ENCODE measurements at regions not wholly inside any gene's neighbourhood (a gene's known extent, or its start where the extent isn't known, plus 50 kb on each side); places are given as distances from the start of the nearest gene placed in this dataset.
A peak's percentile ranks its signal among the peaks of the same experiment; 100 is the strongest.
"Not testable (repeated sequence)": the region's sequence is repeated elsewhere in the genome, so short reads cannot be mapped to it uniquely, and the experiment has no call there.

GRCh38 chr6:113067612-113068275 lies 720.6 kb downstream of the RFPL4B start:
- DNase-seq (ENCODE audit: low read depth in 2 of 3, low spot score in 2 of 3), result no peak

GRCh38 chr6:113068570-113068969 lies 721.4 kb downstream of the RFPL4B start:
- no peak for DNase-seq (ENCODE audit: low read depth in 2 of 3, low spot score in 2 of 3)

GRCh38 chr6:113070681-113071080 lies 723.6 kb downstream of the RFPL4B start:
- not testable (repeated sequence) for DNase-seq (ENCODE audit: low read depth in 2 of 3, low spot score in 2 of 3)

DNA sequence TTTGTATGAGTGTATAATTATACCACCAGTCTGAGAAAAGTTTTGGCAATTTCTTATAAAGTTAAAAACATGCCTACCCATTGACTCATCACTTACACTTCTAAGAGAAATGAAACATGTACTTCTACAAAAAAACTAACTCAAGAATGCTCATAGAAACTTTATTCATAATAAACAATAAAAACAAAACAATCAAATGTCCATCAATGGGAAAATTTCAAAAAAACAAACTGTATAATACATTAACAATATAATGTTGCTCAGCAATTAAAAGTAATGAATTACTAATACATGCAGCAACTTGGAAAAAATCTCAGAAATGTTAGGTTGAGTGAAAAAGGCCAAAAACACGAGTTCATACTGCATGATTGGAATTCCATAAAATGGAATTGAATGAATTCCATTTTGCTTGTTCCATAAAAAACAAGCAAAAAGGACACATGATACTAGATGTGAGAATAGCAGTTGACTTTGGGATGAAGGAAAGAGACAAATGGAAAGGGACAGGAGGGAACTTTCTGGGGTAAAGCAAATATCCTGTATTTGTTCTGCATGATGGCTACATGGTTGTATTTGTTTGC lies 726.6 kb downstream of the RFPL4B start:
- DNase-seq (ENCODE audit: low read depth in 2 of 3, low spot score in 2 of 3), result no peak

- no peak for DNase-seq (ENCODE audit: low read depth in 2 of 3, low spot score in 2 of 3)
Observed at GRCh38 chr6:113076116-113076515, 729.0 kb downstream of the RFPL4B start.

DNA sequence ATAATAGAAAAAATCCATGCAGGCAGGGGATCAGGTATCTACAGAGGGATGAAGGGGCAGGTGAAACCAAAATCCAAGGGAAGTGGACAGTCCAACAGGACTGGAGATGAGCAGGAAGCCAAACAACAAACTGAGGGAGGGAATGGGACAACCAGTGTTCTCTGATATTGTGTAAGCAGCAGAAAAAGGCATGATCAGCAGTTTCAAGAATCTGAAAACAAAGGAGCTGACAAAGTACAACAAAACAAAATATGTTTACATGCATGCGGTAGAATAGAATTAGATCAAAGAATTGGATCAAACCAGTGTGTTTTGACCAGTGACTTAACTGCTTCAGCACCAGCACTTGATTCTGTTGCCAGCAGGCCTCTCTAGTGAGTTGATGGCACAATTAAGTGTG lies 729.7 kb downstream of the RFPL4B start:
- no peak for DNase-seq (ENCODE audit: low read depth in 2 of 3, low spot score in 2 of 3)

- DNase-seq (ENCODE audit: low read depth in 2 of 3, low spot score in 2 of 3), result no peak
Observed at GRCh38 chr6:113077794-113078193, 730.7 kb downstream of the RFPL4B start.

- no peak for DNase-seq (ENCODE audit: low read depth in 2 of 3, low spot score in 2 of 3)
Observed at GRCh38 chr6:113078791-113079190, 731.7 kb downstream of the RFPL4B start.

- DNase-seq (ENCODE audit: low read depth in 2 of 3, low spot score in 2 of 3), result no peak
Observed at GRCh38 chr6:113082745-113083144, 735.6 kb downstream of the RFPL4B start.

GRCh38 chr6:113083947-113084346 lies 736.8 kb downstream of the RFPL4B start:
- DNase-seq (ENCODE audit: low read depth in 2 of 3, low spot score in 2 of 3), result no peak

DNA sequence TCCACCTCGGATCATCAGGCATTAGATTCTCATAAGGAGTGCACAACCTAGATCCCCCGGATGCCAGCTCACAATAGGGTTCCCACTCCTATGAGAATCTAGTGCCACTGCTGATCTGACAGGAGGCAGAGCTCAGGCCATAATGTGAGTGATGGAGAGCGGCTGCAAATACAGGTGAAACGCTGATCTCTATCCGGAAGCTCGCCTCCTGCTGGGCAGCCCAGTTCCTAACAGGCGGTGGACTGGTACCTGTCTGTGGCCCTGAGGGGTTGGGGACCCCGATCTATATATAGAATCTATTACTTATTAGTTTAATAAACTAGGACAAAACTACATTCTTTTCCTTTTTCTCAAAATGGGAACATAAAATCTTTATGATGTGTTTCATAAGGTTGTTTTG lies 741.9 kb downstream of the RFPL4B start:
- no peak for DNase-seq (ENCODE audit: low read depth in 2 of 3, low spot score in 2 of 3)

GRCh38 chr6:113092795-113093194 lies 745.7 kb downstream of the RFPL4B start:
- DNase-seq (ENCODE audit: low read depth in 2 of 3, low spot score in 2 of 3), result no peak

GRCh38 chr6:113094779-113095178 lies 747.6 kb downstream of the RFPL4B start:
- no peak for DNase-seq (ENCODE audit: low read depth in 2 of 3, low spot score in 2 of 3)

GRCh38 chr6:113095841-113096240 lies 748.7 kb downstream of the RFPL4B start:
- DNase-seq (ENCODE audit: low read depth in 2 of 3, low spot score in 2 of 3), result no peak

GRCh38 chr6:113102761-113103160 lies 754.4 kb upstream of the MARCKS start:
- DNase-seq (ENCODE audit: low read depth in 2 of 3, low spot score in 2 of 3), result no peak

DNA sequence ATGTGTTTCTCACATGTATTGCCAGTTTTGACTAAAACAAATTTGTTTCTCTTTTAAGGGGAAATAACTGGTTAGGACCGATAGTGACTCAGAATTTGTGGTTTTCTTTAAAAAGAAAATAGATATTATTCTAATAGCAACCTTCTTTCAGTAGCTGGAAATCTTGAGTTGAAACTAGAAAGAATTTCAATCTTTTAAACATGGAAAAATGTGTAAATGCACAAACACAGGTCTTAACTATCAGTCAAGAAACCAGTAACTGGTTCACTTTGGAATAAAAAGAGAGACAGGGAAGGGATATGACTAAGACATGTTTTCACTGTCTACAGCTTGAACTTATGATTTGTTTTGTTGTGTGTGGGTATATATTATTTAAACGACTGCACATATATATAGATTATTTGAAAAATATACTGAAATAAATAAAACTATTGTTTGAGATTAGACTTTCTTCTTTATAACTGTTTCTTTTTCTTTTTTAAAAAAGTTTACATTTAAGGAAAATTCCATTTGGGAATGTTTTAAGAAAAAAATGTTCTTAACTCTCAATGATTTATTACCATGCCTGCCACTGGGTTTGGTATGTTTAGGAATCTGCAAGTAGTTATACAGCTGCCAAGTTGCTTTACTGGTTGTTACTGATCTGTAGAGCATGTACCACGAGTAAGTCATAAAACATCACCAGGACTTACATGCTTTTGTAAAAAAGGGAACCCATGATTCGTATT lies 753.3 kb upstream of the MARCKS start:
- peak in 2 of 3 donors; percentile 33 to 55 for DNase-seq (ENCODE audit: low read depth in 2 of 3, low spot score in 2 of 3)

DNA sequence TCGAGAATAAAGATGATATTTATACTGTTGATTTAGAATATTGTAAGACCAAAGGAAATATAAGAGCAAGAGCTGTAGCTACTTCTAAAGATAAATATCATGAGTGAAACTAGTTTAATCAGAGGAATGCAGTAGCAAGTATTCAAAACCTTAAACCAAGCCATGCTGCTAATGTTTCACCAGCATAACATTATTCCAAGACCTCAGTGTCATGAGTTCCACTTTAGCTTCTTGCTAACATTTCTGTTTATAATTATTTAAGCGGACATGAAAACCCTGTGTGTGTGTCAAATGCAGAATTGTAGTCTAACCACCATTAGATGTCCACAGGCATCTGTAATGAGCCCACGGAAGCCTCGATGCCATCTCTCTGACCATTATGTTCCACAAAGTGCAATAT lies 752.6 kb upstream of the MARCKS start:
- no peak for DNase-seq (ENCODE audit: low read depth in 2 of 3, low spot score in 2 of 3)

DNA sequence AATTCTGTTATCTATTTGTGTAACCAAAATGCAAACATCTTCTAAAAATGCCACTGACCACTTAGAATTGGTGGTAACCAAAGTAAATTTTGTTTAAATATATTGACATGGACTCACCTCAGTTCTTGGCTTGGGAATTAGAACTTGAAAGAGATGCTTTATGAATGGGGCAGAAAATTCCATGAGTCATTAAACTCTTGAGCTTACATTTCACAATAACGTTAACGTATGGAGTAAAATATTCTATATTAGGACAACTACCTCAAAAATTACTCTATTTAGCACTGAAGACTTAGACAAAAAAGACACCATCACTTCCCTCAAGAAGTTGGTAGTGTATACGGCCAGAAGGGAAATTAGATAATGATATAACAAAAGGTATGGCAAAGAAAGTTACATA lies 752.2 kb upstream of the MARCKS start:
- DNase-seq (ENCODE audit: low read depth in 2 of 3, low spot score in 2 of 3), result no peak

DNA sequence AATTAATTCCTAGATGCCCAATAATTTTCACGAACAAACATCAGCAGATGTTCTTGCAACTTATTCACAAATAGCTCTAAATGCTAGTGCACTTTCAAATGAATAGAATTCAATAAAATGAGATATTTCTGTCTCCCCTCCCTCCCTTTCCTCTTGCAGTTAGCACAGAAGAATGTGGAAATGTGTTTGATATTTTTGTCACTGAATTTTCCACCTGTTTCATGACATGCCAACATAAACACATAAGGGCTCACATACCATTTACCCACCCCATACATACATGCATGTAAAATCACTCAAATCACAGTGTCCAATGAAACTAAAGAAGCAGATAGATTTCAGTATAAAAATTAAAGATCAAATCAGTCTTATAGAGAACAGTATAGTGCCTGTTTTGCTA lies 746.9 kb upstream of the MARCKS start:
- DNase-seq (ENCODE audit: low read depth in 2 of 3, low spot score in 2 of 3), result no peak

GRCh38 chr6:113111550-113111949 lies 745.6 kb upstream of the MARCKS start:
- no peak for DNase-seq (ENCODE audit: low read depth in 2 of 3, low spot score in 2 of 3)

DNA sequence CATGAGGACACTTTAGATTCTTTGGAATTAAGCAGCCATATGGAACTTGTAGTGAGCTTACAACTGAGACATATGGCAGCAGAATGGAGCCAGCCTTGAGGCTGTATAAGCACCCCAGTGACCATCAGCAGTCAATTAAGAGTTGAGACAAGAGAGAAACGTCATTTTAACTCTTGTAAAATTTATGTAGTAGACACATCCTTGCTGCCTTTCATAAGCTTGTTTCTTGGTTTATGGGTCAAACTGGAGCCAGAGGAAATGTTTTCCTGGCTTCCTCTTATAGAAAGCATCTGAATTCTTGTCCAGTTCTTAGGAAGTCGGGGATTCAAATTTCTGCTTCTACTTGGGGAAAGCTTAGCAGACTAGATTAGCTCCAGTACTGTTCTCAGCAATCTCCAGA lies 745.1 kb upstream of the MARCKS start:
- no peak for DNase-seq (ENCODE audit: low read depth in 2 of 3, low spot score in 2 of 3)

- peak in 1 of 3 donors; percentile 54 for DNase-seq (ENCODE audit: low read depth in 2 of 3, low spot score in 2 of 3)
Observed at GRCh38 chr6:113115196-113115595, 741.9 kb upstream of the MARCKS start.
